Vagina (tissue), 2 donors: ENCODE measurements at regions not wholly inside any gene's neighbourhood (a gene's known extent, or its start where the extent isn't known, plus 50 kb on each side); places are given as distances from the start of the nearest gene placed in this dataset.

ENCODE experiments used
- DNase-seq, 2 donors: peaks; one replicate each; pipeline ENCODE4 v3.0.0-alpha.2; 2017; ENCODE audit errors: extremely low spot score in 2 of 2
- H3K27ac ChIP-seq: fragments of 200-600 bp; sonication (generic); one replicate; pipeline ENCODE4 v1.5.1; 2019
- H3K27me3 ChIP-seq: fragments of 200-600 bp; sonication (generic); one replicate; pipeline ENCODE4 v1.5.1; 2019
- H3K36me3 ChIP-seq, 2 donors: fragments of 200-600 bp; sonication (generic); one replicate each; pipeline ENCODE4 v1.5.1; 2017 to 2019
- H3K4me1 ChIP-seq: fragments of 200-600 bp; sonication (generic); one replicate; pipeline ENCODE4 v1.5.1; 2019
- H3K4me3 ChIP-seq, 2 donors: fragments of 200-600 bp; sonication (generic); 1 replicate in 1 of 2; 2 replicates in 1 of 2; pipeline ENCODE4 v1.5.1; 2016 to 2019
- H3K9me3 ChIP-seq: fragments of 200-600 bp; sonication (generic); one replicate; pipeline ENCODE4 v1.5.1; 2019
- CTCF ChIP-seq, 3 experiments: fragments of 450-650 bp in 2 of 3; fragments of 200-600 bp in 1 of 3; sonication (generic) in 1 of 3; IDR thresholded peaks; one replicate each; pipeline ENCODE4 v1.5.1; 2017 to 2019; ENCODE audit warnings: antibody characterized with exemption in 3 of 3, mild to moderate bottlenecking in 2 of 3, moderate library complexity in 2 of 3
- POLR2A ChIP-seq, 2 donors: fragments of 450-650 bp; IDR thresholded peaks; one replicate each; pipeline ENCODE4 v1.6.1; 2017; ENCODE audit warnings: antibody characterized with exemption in 2 of 2, mild to moderate bottlenecking in 2 of 2, moderate library complexity in 2 of 2
- POLR2AphosphoS5 ChIP-seq, 2 donors: sonication (generic); formaldehyde crosslinking; IDR thresholded peaks; one replicate each; pipeline ENCODE4 v1.9.0; 2017; ENCODE audit warnings: antibody characterized with exemption in 2 of 2, mild to moderate bottlenecking in 2 of 2, low read depth in 1 of 2; ENCODE audit not compliant: insufficient read depth in 1 of 2
- intact Hi-C: fragments of 100-400 bp; cut with DNase I; formaldehyde crosslinking; loops from one replicate; pipeline ENCODE4 v1.15.1; 2023

- no peak overlapping the region for H3K4me3 ChIP-seq
- intact Hi-C loops, result no loop called here
- TF ChIP-seq POLR2A (IDR thresholded peaks at IDR 0.05) (no peak), POLR2AphosphoS5 (IDR thresholded peaks at IDR 0.05; ENCODE audit: insufficient read depth in 1 of 2, low read depth in 1 of 2) (no peak), CTCF (IDR thresholded peaks at IDR 0.05) (no peak)
- no peaks in the 10 kb centered on the region for H3K9me3 ChIP-seq
- H3K36me3 ChIP-seq, result no peaks in the 10 kb centered on the region
- H3K4me1 ChIP-seq, result no peaks in the 10 kb centered on the region
- DNase-seq, result no peak
- H3K27ac ChIP-seq, result no peak overlapping the region
- no peaks in the 10 kb centered on the region for H3K27me3 ChIP-seq
These were observed 295.9 kb downstream of the PSAT1 start for GRCh38 chr9:78592811-78593210.

- H3K4me3 ChIP-seq, result no peak overlapping the region
- no peak overlapping the region for H3K27ac ChIP-seq
- no peaks in the 10 kb centered on the region for H3K4me1 ChIP-seq
- intact Hi-C loops, result no loop called here
- DNase-seq, result no peak
- H3K36me3 ChIP-seq, result no peaks in the 10 kb centered on the region
- TF ChIP-seq CTCF (IDR thresholded peaks at IDR 0.05) (no peak), POLR2A (IDR thresholded peaks at IDR 0.05) (no peak), POLR2AphosphoS5 (IDR thresholded peaks at IDR 0.05; ENCODE audit: insufficient read depth in 1 of 2, low read depth in 1 of 2) (no peak)
- no peaks in the 10 kb centered on the region for H3K9me3 ChIP-seq
- H3K27me3 ChIP-seq, result no peaks in the 10 kb centered on the region
These were observed 298.4 kb downstream of the PSAT1 start for GRCh38 chr9:78595200-78595945.

- no peaks in the 10 kb centered on the region for H3K36me3 ChIP-seq
- H3K27me3 ChIP-seq, result no peaks in the 10 kb centered on the region
- no peak overlapping the region for H3K27ac ChIP-seq
- TF ChIP-seq POLR2A (IDR thresholded peaks at IDR 0.05), result no peak
- no peak for TF ChIP-seq POLR2AphosphoS5 (IDR thresholded peaks at IDR 0.05; ENCODE audit: insufficient read depth in 1 of 2, low read depth in 1 of 2)
- TF ChIP-seq CTCF (IDR thresholded peaks at IDR 0.05), result no peak
- no peak overlapping the region for H3K4me3 ChIP-seq
- no peak for DNase-seq
- no peaks in the 10 kb centered on the region for H3K4me1 ChIP-seq
- H3K9me3 ChIP-seq, result no peaks in the 10 kb centered on the region
- intact Hi-C loops, result no loop called here
These were observed 299.4 kb downstream of the PSAT1 start for GRCh38 chr9:78596346-78596745.

GRCh38 chr9:78598120-78598519, 301.2 kb downstream of the PSAT1 start:
- Histone ChIP-seq H3K27me3 (no peaks in the 10 kb centered on the region), H3K27ac (no peak overlapping the region), H3K4me3 (no peak overlapping the region), H3K4me1 (no peaks in the 10 kb centered on the region), H3K9me3 (no peaks in the 10 kb centered on the region), H3K36me3 (no peaks in the 10 kb centered on the region)
- intact Hi-C loops, result no loop called here
- no peak for DNase-seq
- TF ChIP-seq POLR2A (IDR thresholded peaks at IDR 0.05), result no peak

- Histone ChIP-seq H3K9me3 (no peaks in the 10 kb centered on the region), H3K36me3 (no peaks in the 10 kb centered on the region), H3K4me1 (no peaks in the 10 kb centered on the region), H3K4me3 (no peak overlapping the region), H3K27me3 (no peaks in the 10 kb centered on the region), H3K27ac (no peak overlapping the region)
- TF ChIP-seq POLR2AphosphoS5 (IDR thresholded peaks at IDR 0.05; ENCODE audit: insufficient read depth in 1 of 2, low read depth in 1 of 2) (no peak), POLR2A (IDR thresholded peaks at IDR 0.05) (no peak), CTCF (IDR thresholded peaks at IDR 0.05) (no peak)
- no peak for DNase-seq
- intact Hi-C loops, result no loop called here
These were observed 303.0 kb downstream of the PSAT1 start for GRCh38 chr9:78599926-78600325.
